Natural killer cell (primary cell): ENCODE measurements at regions not wholly inside any gene's neighbourhood (a gene's known extent, or its start where the extent isn't known, plus 50 kb on each side); places are given as distances from the start of the nearest gene placed in this dataset.

Experiments
- ATAC-seq, 3 donors: fragments of 150-1000 bp in 2 of 3; fragments of 200-7000 bp in 1 of 3; cut with Tn5 transposase; 1 replicate in 1 of 3; 2 replicates in 2 of 3; pipeline ENCODE4 v1.10.0; 2021; ENCODE audit warnings: mild to moderate bottlenecking in 2 of 3, moderate library complexity in 2 of 3
- DNase-seq, 2 donors: peaks; one replicate each; pipeline versions ENCODE4 v3.0.0 to v3.0.0-alpha.2; 2013 to 2021; ENCODE audit warnings: mixed read lengths in 1 of 2
- H3K27ac ChIP-seq: one replicate; pipeline ENCODE4 v1.5.1; 2013; ENCODE audit warnings: mild to moderate bottlenecking, low read length
- H3K27me3 ChIP-seq: one replicate; pipeline ENCODE4 v1.6.1; 2013; ENCODE audit warnings: low read length; ENCODE audit not compliant: control insufficient read depth, insufficient read depth
- H3K36me3 ChIP-seq: one replicate; pipeline ENCODE4 v1.6.1; 2013; ENCODE audit warnings: low read length; ENCODE audit not compliant: control insufficient read depth, insufficient read depth
- H3K4me1 ChIP-seq: one replicate; pipeline ENCODE4 v1.6.1; 2013; ENCODE audit warnings: low read length; ENCODE audit not compliant: control insufficient read depth, insufficient read depth
- H3K4me3 ChIP-seq: one replicate; pipeline ENCODE4 v1.5.1; 2013; ENCODE audit warnings: low read length
- H3K9me3 ChIP-seq: one replicate; pipeline ENCODE4 v1.6.1; 2013; ENCODE audit warnings: low read length; ENCODE audit not compliant: control insufficient read depth, insufficient read depth
- H3K27ac Mint-ChIP-seq, 2 donors: one replicate each; pipeline ENCODE4 v1.8.0; 2022; ENCODE audit warnings: mild to moderate bottlenecking in 2 of 2, mixed read lengths in 2 of 2, moderate library complexity in 1 of 2
- H3K27me3 Mint-ChIP-seq, 2 donors: one replicate each; pipeline ENCODE4 v1.8.0; 2022; ENCODE audit warnings: low read depth in 2 of 2, mixed read lengths in 2 of 2
- H3K36me3 Mint-ChIP-seq: one replicate; pipeline ENCODE4 v1.8.0; 2022; ENCODE audit warnings: mixed read lengths
- H3K4me1 Mint-ChIP-seq, 2 donors: one replicate each; pipeline ENCODE4 v1.8.0; 2022; ENCODE audit warnings: mixed read lengths in 2 of 2
- H3K4me3 Mint-ChIP-seq: one replicate; pipeline ENCODE4 v1.8.0; 2022; ENCODE audit warnings: mild to moderate bottlenecking, moderate library complexity, mixed read lengths
- H3K9me3 Mint-ChIP-seq, 2 donors: one replicate each; pipeline ENCODE4 v1.8.0; 2022; ENCODE audit warnings: mixed read lengths in 2 of 2
- WGBS: methylation state at CpG from one replicate; pipeline ENCODE4 v1.1.7; 2013; ENCODE audit warnings: missing lambda C conversion rate; ENCODE audit not compliant: insufficient coverage; 5-methylcytosine and 5-hydroxymethylcytosine counted together
- intact Hi-C: fragments of 100-400 bp; cut with micrococcal nuclease; formaldehyde crosslinking; loops from one replicate; pipeline ENCODE4 v1.14.2; 2022
- TF ChIP-seq, protein P1 (sequence below): fragments of 200-600 bp; IDR thresholded peaks from one replicate; pipeline ENCODE4 v1.8.0; 2022; ENCODE audit warnings: antibody characterized with exemption

DNA sequence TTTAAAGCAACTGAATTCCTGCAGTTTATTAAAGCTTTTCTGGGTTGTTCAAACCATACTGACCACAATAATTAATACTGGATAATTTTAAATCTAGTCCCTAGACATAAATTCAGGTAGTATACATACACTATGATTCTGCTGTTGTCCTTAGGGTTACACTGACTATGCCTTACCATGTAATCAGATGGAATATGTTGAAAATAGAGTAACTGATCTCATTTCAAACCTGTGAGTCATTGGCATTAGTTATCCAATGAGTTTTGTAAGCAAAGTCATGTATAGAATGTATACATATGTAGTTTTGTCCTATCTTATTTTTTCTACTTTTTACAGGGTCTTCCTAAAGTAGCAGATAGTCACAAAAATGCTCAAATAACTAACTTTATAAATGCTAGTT is 517.1 kb upstream of the CCDC54 start:
- DNase-seq (no peak), ATAC-seq (no peak)
- intact Hi-C loops = no loop called here
- Mint-ChIP-seq H3K27ac (no peak overlapping the region), H3K4me3 (no peak overlapping the region), H3K9me3 (peaks cover 15 to 27% of the 10 kb centered on the region in 2 donors), H3K36me3 (no peaks in the 10 kb centered on the region), H3K4me1 (no peaks in the 10 kb centered on the region), H3K27me3 (no peaks in the 10 kb centered on the region)
- H3K4me3 ChIP-seq = no peak overlapping the region
- H3K27me3 ChIP-seq = no peaks in the 10 kb centered on the region
- no peak overlapping the region for H3K27ac ChIP-seq
- H3K9me3 ChIP-seq = no peaks in the 10 kb centered on the region
- H3K4me1 ChIP-seq = no peaks in the 10 kb centered on the region
- no peaks in the 10 kb centered on the region for H3K36me3 ChIP-seq
- TF ChIP-seq, protein P1, sequence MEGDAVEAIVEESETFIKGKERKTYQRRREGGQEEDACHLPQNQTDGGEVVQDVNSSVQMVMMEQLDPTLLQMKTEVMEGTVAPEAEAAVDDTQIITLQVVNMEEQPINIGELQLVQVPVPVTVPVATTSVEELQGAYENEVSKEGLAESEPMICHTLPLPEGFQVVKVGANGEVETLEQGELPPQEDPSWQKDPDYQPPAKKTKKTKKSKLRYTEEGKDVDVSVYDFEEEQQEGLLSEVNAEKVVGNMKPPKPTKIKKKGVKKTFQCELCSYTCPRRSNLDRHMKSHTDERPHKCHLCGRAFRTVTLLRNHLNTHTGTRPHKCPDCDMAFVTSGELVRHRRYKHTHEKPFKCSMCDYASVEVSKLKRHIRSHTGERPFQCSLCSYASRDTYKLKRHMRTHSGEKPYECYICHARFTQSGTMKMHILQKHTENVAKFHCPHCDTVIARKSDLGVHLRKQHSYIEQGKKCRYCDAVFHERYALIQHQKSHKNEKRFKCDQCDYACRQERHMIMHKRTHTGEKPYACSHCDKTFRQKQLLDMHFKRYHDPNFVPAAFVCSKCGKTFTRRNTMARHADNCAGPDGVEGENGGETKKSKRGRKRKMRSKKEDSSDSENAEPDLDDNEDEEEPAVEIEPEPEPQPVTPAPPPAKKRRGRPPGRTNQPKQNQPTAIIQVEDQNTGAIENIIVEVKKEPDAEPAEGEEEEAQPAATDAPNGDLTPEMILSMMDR = no peak

DNA sequence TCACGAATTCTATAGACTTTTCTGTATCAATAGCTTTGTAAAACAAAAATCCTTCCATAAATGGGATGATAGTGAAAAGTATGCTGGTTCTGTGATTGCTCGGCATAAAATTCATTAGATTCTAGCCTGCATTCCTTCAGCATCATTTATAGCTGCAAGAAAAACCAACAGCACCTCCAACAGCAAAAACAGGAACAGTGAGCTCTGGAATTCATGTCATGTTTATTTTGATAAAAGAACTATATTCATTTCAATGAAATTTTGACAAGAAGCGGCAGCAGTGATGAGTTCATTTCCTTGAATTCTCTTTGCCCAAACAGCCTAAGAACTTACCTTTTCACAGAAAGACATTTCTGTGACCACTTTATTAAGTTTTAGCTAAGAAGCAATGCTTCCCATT is 515.2 kb upstream of the CCDC54 start:
- Mint-ChIP-seq H3K27ac (no peak overlapping the region), H3K9me3 (peaks cover 11 to 20% of the 10 kb centered on the region in 2 donors), H3K4me1 (no peaks in the 10 kb centered on the region), H3K4me3 (no peak overlapping the region), H3K27me3 (no peaks in the 10 kb centered on the region), H3K36me3 (no peaks in the 10 kb centered on the region)
- Histone ChIP-seq H3K36me3 (no peaks in the 10 kb centered on the region), H3K4me1 (no peaks in the 10 kb centered on the region), H3K27ac (no peak overlapping the region), H3K9me3 (no peaks in the 10 kb centered on the region), H3K4me3 (no peak overlapping the region), H3K27me3 (no peaks in the 10 kb centered on the region)
- ATAC-seq = no peak
- 83% methylated on average over 2 of the region's 3 CpGs for WGBS
- intact Hi-C loops = no loop called here
- DNase-seq = no peak
- TF ChIP-seq, protein P1 = no peak

DNA sequence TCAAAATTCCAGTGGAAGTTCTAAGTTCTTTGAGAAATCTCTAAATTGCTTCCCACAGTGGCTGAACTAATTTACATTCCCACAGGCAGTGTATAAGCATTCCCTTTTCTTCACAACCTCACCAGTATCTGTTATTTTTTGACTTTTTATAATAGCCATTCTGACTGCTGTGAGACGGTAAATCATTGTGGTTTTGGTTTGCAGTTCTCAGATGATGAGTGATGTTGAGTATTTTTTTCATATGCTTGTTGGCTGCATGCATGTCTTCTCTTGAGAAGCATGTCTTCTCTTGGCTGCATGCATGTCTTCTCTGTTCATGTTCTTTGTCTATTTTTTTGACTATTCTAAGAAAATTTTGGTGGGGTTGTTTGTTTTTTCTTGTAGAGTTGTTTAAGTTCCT is 499.6 kb upstream of the CCDC54 start:
- no peaks in the 10 kb centered on the region for H3K36me3 Mint-ChIP-seq
- Histone ChIP-seq H3K4me3 (no peak overlapping the region), H3K9me3 (no peaks in the 10 kb centered on the region), H3K4me1 (no peaks in the 10 kb centered on the region), H3K27ac (no peak overlapping the region), H3K36me3 (no peaks in the 10 kb centered on the region), H3K27me3 (no peaks in the 10 kb centered on the region)
- H3K4me1 Mint-ChIP-seq = no peaks in the 10 kb centered on the region
- intact Hi-C loops = no loop called here
- no peak overlapping the region for H3K27ac Mint-ChIP-seq
- no peak overlapping the region for H3K4me3 Mint-ChIP-seq
- no peak for DNase-seq
- TF ChIP-seq, protein P1 = no peak
- 58% methylated on average over 1 of the region's 1 CpG for WGBS
- ATAC-seq = no peak
- no peaks in the 10 kb centered on the region for H3K27me3 Mint-ChIP-seq
- H3K9me3 Mint-ChIP-seq = peaks cover 6 to 14% of the 10 kb centered on the region in 2 donors

DNA sequence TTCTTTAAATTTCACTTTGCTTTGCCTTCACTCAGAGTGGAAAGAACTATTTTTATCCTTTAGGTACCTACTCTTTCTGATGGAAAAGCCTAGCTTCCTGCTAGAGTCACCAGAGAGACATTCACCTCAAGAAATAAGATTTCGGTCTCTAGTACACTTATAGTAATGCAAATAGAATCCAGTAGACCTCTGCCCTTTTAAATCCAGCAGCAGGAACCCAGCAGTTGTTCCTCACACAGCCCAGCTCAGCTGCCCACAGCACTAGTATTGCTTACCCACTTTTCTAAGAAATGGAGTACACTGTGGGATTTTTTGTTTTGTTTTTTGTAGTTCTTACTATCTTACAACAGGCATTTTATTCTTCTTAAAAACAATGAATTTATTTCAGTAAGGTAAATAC is 497.0 kb upstream of the CCDC54 start:
- no peaks in the 10 kb centered on the region for H3K36me3 ChIP-seq
- ATAC-seq (no peak), DNase-seq (no peak)
- Mint-ChIP-seq H3K27ac (no peak overlapping the region), H3K27me3 (no peaks in the 10 kb centered on the region), H3K4me1 (no peaks in the 10 kb centered on the region), H3K36me3 (peaks cover 9% of the 10 kb centered on the region), H3K9me3 (peaks cover 10 to 13% of the 10 kb centered on the region in 2 donors), H3K4me3 (no peak overlapping the region)
- H3K9me3 ChIP-seq = no peaks in the 10 kb centered on the region
- intact Hi-C loops = no loop called here
- H3K27me3 ChIP-seq = no peaks in the 10 kb centered on the region
- TF ChIP-seq, protein P1 = no peak
- 84% methylated on average over 1 of the region's 1 CpG for WGBS
- no peak overlapping the region for H3K4me3 ChIP-seq
- no peaks in the 10 kb centered on the region for H3K4me1 ChIP-seq
- H3K27ac ChIP-seq = no peak overlapping the region
